ENCODE measurements at regions not wholly inside any gene's neighbourhood (a gene's known extent, or its start where the extent isn't known, plus 50 kb on each side); places are given as distances from the start of the nearest gene placed in this dataset.

DNA sequence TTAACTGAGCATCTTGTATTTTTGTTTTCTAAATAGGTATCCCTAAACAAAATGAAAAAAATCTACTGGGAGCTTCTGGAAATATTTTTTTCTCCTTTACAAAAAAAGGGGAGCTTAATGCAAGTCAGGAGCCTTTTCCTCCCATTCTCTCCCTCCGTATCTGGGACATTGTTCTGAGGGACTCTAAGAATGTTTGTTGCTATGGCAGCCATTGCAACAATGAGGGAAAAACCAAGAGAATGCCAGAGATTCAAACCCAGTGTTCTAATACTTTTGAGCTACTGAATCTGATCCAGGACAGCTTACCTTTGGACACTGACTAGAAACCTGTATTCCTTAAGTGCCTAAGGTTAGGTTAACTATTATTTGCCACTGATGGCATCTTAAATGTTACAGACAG is 485.7 kb upstream of the HS3ST1 start:
- TF ChIP-seq U2AF1 (optimal IDR thresholded peaks at IDR 0.05; ENCODE audit: low read depth, low read length) (no peak), ZNF143 (CRISPR knock-in tag; IDR thresholded peaks at IDR 0.05) (no peak), ZBTB8A (CRISPR knock-in tag; IDR thresholded peaks at IDR 0.05; ENCODE audit: borderline replicate concordance, low read depth) (no peak), HDAC6 (IDR thresholded peaks at IDR 0.05; ENCODE audit: low read depth, low read length) (no peak)
- TF ChIP-seq, protein P1, sequence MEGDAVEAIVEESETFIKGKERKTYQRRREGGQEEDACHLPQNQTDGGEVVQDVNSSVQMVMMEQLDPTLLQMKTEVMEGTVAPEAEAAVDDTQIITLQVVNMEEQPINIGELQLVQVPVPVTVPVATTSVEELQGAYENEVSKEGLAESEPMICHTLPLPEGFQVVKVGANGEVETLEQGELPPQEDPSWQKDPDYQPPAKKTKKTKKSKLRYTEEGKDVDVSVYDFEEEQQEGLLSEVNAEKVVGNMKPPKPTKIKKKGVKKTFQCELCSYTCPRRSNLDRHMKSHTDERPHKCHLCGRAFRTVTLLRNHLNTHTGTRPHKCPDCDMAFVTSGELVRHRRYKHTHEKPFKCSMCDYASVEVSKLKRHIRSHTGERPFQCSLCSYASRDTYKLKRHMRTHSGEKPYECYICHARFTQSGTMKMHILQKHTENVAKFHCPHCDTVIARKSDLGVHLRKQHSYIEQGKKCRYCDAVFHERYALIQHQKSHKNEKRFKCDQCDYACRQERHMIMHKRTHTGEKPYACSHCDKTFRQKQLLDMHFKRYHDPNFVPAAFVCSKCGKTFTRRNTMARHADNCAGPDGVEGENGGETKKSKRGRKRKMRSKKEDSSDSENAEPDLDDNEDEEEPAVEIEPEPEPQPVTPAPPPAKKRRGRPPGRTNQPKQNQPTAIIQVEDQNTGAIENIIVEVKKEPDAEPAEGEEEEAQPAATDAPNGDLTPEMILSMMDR (CRISPR knock-in tag; IDR thresholded peaks at IDR 0.05) = no peak

Data from HepG2 (cell line).